IMR-90 (cell line): ENCODE measurements at regions not wholly inside any gene's neighbourhood (a gene's known extent, or its start where the extent isn't known, plus 50 kb on each side); places are given as distances from the start of the nearest gene placed in this dataset.

Experiments
- BHLHE40 ChIP-seq: fragments of 150-350 bp; IDR thresholded peaks from 2 replicates; pipeline ENCODE4 v1.6.1; 2016; ENCODE audit warnings: mild to moderate bottlenecking, low read depth, low read length
- CTCF ChIP-seq: conservative IDR thresholded peaks from 2 replicates; pipeline ENCODE4 v1.5.1; 2012; ENCODE audit warnings: mild to moderate bottlenecking, low read depth, low read length, improper control_type of control experiment
- FOS ChIP-seq: fragments of 150-350 bp; IDR thresholded peaks from 2 replicates; pipeline ENCODE4 v1.6.1; 2016; ENCODE audit warnings: low read depth, low read length
- POLR2A ChIP-seq: IDR thresholded peaks from 2 replicates; pipeline ENCODE4 v1.6.1; 2012; ENCODE audit warnings: mild to moderate bottlenecking, low read depth, low read length
- USF2 ChIP-seq: fragments of 150-350 bp; IDR thresholded peaks from 2 replicates; pipeline ENCODE4 v1.6.1; 2017; ENCODE audit warnings: mild to moderate bottlenecking, antibody characterized with exemption, low read length, low read depth

- TF ChIP-seq CTCF: no peak
- TF ChIP-seq POLR2A: no peak
- no peak for TF ChIP-seq BHLHE40
- TF ChIP-seq FOS: no peak
- no peak for TF ChIP-seq USF2
Observed at GRCh38 chr2:59490192-59490591, 1063.3 kb downstream of the BCL11A start.
